ENCODE measurements at regions not wholly inside any gene's neighbourhood (a gene's known extent, or its start where the extent isn't known, plus 50 kb on each side); places are given as distances from the start of the nearest gene placed in this dataset.

DNA sequence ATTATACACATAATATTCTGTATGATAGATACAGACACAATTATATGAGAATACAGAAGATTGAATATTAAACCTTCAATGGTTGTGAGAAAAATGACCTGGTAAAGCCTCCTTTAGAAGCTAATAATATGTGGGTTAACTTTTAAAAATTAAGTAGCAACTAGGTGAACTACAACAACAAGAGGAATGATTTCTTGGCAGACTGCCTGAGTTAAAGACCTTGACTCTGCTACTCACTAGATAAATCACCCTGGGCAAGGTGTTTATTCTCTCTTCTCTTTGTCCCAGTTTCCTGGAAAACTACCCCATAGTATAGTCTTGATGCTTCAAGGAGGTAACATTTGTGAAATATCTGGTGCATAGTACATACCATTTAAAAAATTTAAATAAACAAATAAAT is 519.6 kb upstream of the TENM4 start:
- ATAC-seq = no peak
- TF ChIP-seq, protein P1, sequence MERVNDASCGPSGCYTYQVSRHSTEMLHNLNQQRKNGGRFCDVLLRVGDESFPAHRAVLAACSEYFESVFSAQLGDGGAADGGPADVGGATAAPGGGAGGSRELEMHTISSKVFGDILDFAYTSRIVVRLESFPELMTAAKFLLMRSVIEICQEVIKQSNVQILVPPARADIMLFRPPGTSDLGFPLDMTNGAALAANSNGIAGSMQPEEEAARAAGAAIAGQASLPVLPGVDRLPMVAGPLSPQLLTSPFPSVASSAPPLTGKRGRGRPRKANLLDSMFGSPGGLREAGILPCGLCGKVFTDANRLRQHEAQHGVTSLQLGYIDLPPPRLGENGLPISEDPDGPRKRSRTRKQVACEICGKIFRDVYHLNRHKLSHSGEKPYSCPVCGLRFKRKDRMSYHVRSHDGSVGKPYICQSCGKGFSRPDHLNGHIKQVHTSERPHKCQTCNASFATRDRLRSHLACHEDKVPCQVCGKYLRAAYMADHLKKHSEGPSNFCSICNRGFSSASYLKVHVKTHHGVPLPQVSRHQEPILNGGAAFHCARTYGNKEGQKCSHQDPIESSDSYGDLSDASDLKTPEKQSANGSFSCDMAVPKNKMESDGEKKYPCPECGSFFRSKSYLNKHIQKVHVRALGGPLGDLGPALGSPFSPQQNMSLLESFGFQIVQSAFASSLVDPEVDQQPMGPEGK (CRISPR knock-in tag; IDR thresholded peaks at IDR 0.05; ENCODE audit: borderline replicate concordance) = no peak
- no peak for TF ChIP-seq ISL1 (CRISPR knock-in tag; IDR thresholded peaks at IDR 0.05)
- TF ChIP-seq, protein P2, sequence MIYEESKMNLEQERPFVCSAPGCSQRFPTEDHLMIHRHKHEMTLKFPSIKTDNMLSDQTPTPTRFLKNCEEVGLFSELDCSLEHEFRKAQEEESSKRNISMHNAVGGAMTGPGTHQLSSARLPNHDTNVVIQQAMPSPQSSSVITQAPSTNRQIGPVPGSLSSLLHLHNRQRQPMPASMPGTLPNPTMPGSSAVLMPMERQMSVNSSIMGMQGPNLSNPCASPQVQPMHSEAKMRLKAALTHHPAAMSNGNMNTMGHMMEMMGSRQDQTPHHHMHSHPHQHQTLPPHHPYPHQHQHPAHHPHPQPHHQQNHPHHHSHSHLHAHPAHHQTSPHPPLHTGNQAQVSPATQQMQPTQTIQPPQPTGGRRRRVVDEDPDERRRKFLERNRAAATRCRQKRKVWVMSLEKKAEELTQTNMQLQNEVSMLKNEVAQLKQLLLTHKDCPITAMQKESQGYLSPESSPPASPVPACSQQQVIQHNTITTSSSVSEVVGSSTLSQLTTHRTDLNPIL (CRISPR knock-in tag; IDR thresholded peaks at IDR 0.05; ENCODE audit: low read depth) = no peak
- no peak for TF ChIP-seq ESRRG (CRISPR knock-in tag; IDR thresholded peaks at IDR 0.05)
- no peak for TF ChIP-seq PPARA (CRISPR knock-in tag; IDR thresholded peaks at IDR 0.05; ENCODE audit: borderline replicate concordance)
- no peak for TF ChIP-seq GLIS3 (CRISPR knock-in tag; IDR thresholded peaks at IDR 0.05)
- TF ChIP-seq ZNF70 (CRISPR knock-in tag; IDR thresholded peaks at IDR 0.05) = no peak
- TF ChIP-seq POU6F1 (CRISPR knock-in tag; IDR thresholded peaks at IDR 0.05; ENCODE audit: borderline replicate concordance, low read depth) = no peak
- TF ChIP-seq, protein P3, sequence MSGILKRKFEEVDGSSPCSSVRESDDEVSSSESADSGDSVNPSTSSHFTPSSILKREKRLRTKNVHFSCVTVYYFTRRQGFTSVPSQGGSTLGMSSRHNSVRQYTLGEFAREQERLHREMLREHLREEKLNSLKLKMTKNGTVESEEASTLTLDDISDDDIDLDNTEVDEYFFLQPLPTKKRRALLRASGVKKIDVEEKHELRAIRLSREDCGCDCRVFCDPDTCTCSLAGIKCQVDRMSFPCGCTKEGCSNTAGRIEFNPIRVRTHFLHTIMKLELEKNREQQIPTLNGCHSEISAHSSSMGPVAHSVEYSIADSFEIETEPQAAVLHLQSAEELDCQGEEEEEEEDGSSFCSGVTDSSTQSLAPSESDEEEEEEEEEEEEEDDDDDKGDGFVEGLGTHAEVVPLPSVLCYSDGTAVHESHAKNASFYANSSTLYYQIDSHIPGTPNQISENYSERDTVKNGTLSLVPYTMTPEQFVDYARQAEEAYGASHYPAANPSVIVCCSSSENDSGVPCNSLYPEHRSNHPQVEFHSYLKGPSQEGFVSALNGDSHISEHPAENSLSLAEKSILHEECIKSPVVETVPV (CRISPR knock-in tag; IDR thresholded peaks at IDR 0.05) = no peak
- TF ChIP-seq ZFP3 (CRISPR knock-in tag; IDR thresholded peaks at IDR 0.05) = no peak
- no peak for TF ChIP-seq RARB (CRISPR knock-in tag; IDR thresholded peaks at IDR 0.05)

GRCh38 chr11:79959318-79959717 is 518.5 kb upstream of the TENM4 start:
- no peak for ATAC-seq
- TF ChIP-seq ARNTL (CRISPR knock-in tag; IDR thresholded peaks at IDR 0.05; ENCODE audit: borderline replicate concordance, low read depth) = no peak
- TF ChIP-seq, protein P3 (CRISPR knock-in tag; IDR thresholded peaks at IDR 0.05) = no peak
- no peak for TF ChIP-seq ZC3H10 (CRISPR knock-in tag; IDR thresholded peaks at IDR 0.05)
- TF ChIP-seq RARB (CRISPR knock-in tag; IDR thresholded peaks at IDR 0.05) = no peak
- TF ChIP-seq ZNF8 (CRISPR knock-in tag; IDR thresholded peaks at IDR 0.05) = no peak
- no peak for TF ChIP-seq OSR1 (CRISPR knock-in tag; IDR thresholded peaks at IDR 0.05)
- TF ChIP-seq ESRRG (CRISPR knock-in tag; IDR thresholded peaks at IDR 0.05) = no peak
- TF ChIP-seq PPARA (CRISPR knock-in tag; IDR thresholded peaks at IDR 0.05; ENCODE audit: borderline replicate concordance) = no peak
- TF ChIP-seq TOX (CRISPR knock-in tag; IDR thresholded peaks at IDR 0.05; ENCODE audit: borderline replicate concordance) = no peak
- no peak for TF ChIP-seq SNAI2 (CRISPR knock-in tag; IDR thresholded peaks at IDR 0.05)
- TF ChIP-seq, protein P4, sequence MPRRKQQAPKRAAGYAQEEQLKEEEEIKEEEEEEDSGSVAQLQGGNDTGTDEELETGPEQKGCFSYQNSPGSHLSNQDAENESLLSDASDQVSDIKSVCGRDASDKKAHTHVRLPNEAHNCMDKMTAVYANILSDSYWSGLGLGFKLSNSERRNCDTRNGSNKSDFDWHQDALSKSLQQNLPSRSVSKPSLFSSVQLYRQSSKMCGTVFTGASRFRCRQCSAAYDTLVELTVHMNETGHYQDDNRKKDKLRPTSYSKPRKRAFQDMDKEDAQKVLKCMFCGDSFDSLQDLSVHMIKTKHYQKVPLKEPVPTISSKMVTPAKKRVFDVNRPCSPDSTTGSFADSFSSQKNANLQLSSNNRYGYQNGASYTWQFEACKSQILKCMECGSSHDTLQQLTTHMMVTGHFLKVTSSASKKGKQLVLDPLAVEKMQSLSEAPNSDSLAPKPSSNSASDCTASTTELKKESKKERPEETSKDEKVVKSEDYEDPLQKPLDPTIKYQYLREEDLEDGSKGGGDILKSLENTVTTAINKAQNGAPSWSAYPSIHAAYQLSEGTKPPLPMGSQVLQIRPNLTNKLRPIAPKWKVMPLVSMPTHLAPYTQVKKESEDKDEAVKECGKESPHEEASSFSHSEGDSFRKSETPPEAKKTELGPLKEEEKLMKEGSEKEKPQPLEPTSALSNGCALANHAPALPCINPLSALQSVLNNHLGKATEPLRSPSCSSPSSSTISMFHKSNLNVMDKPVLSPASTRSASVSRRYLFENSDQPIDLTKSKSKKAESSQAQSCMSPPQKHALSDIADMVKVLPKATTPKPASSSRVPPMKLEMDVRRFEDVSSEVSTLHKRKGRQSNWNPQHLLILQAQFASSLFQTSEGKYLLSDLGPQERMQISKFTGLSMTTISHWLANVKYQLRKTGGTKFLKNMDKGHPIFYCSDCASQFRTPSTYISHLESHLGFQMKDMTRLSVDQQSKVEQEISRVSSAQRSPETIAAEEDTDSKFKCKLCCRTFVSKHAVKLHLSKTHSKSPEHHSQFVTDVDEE (CRISPR knock-in tag; IDR thresholded peaks at IDR 0.05) = no peak
- no peak for TF ChIP-seq ZFP30 (CRISPR knock-in tag; IDR thresholded peaks at IDR 0.05)
- no peak for TF ChIP-seq ZNF70 (CRISPR knock-in tag; IDR thresholded peaks at IDR 0.05)
- no peak for TF ChIP-seq CSDC2 (CRISPR knock-in tag; IDR thresholded peaks at IDR 0.05)
- TF ChIP-seq, protein P2 (CRISPR knock-in tag; IDR thresholded peaks at IDR 0.05; ENCODE audit: low read depth) = no peak
- TF ChIP-seq TCF4 (CRISPR knock-in tag; IDR thresholded peaks at IDR 0.05; ENCODE audit: borderline replicate concordance) = no peak

Data from SK-N-SH treated with all-trans-retinoic acid at 6 μM for 48 hours (cell line).